OCI-LY1 (cell line): ENCODE measurements at regions not wholly inside any gene's neighbourhood (a gene's known extent, or its start where the extent isn't known, plus 50 kb on each side); places are given as distances from the start of the nearest gene placed in this dataset.

ENCODE experiments used
- H2AFZ ChIP-seq: fragments of 200-600 bp; sonication (generic), shearing (Covaris generic); 2 replicates; pipeline ENCODE4 v1.6.0; 2014; ENCODE audit warnings: antibody characterized with exemption, mild to moderate bottlenecking, low read length
- H3F3A ChIP-seq: fragments of 200-600 bp; sonication (generic), shearing (Covaris generic); 2 replicates; pipeline ENCODE4 v1.6.0; 2014; ENCODE audit warnings: mild to moderate bottlenecking, antibody characterized with exemption, low read length, moderate library complexity; ENCODE audit not compliant: insufficient read depth
- H3K27ac ChIP-seq: fragments of 200-600 bp; sonication (generic); 2 replicates; pipeline ENCODE4 v1.5.1; 2014; ENCODE audit warnings: low read length, mixed run types, mild to moderate bottlenecking, low read depth; ENCODE audit not compliant: poor library complexity, severe bottlenecking
- H3K27me3 ChIP-seq: fragments of 200-600 bp; sonication (generic); 2 replicates; pipeline ENCODE4 v1.6.0; 2014; ENCODE audit warnings: antibody characterized with exemption, mild to moderate bottlenecking, low read length, moderate library complexity; ENCODE audit not compliant: insufficient read depth
- H3K36me3 ChIP-seq: fragments of 200-600 bp; sonication (generic); 2 replicates; pipeline ENCODE4 v1.6.1; 2014; ENCODE audit warnings: mild to moderate bottlenecking, antibody characterized with exemption, low read length, moderate library complexity, mixed read lengths; ENCODE audit not compliant: insufficient read depth
- H3K4me1 ChIP-seq: fragments of 200-600 bp; sonication (generic); 2 replicates; pipeline ENCODE4 v1.5.1; 2014; ENCODE audit warnings: mild to moderate bottlenecking, low read length, moderate library complexity; ENCODE audit not compliant: insufficient read depth, severe bottlenecking
- H3K4me2 ChIP-seq: fragments of 200-600 bp; sonication (generic), shearing (Covaris generic); 2 replicates; pipeline ENCODE4 v1.6.1; 2014; ENCODE audit warnings: low read length
- H3K4me3 ChIP-seq: fragments of 200-600 bp; sonication (generic); 2 replicates; pipeline ENCODE4 v1.5.1; 2014; ENCODE audit warnings: low read length, low read depth, mild to moderate bottlenecking, mixed read lengths; ENCODE audit not compliant: poor library complexity, severe bottlenecking
- H3K79me2 ChIP-seq: fragments of 200-600 bp; shearing (Covaris generic); 2 replicates; pipeline ENCODE4 v1.6.1; 2016; ENCODE audit warnings: mixed run types, low read length, mixed read lengths; ENCODE audit not compliant: insufficient read depth
- H3K9ac ChIP-seq: fragments of 200-600 bp; sonication (generic), shearing (Covaris generic); 2 replicates; pipeline ENCODE4 v1.6.1; 2014; ENCODE audit warnings: mild to moderate bottlenecking, low read length, mixed read lengths
- H3K9me2 ChIP-seq: fragments of 200-600 bp; sonication (generic), shearing (Covaris generic); 2 replicates; pipeline ENCODE4 v1.6.1; 2014; ENCODE audit warnings: low read depth, mild to moderate bottlenecking, low read length, mixed read lengths
- H3K9me3 ChIP-seq: fragments of 200-600 bp; shearing (Covaris generic); 2 replicates; pipeline ENCODE4 v1.6.1; 2014; ENCODE audit warnings: low read length, mixed read lengths
- H4K20me1 ChIP-seq: fragments of 200-600 bp; sonication (generic), shearing (Covaris generic); 2 replicates; pipeline ENCODE4 v1.6.0; 2016; ENCODE audit warnings: mild to moderate bottlenecking, low read length; ENCODE audit not compliant: insufficient read depth
- CTCF ChIP-seq: fragments of 200-600 bp; sonication (generic), shearing (Covaris generic); IDR thresholded peaks from 2 replicates; pipeline ENCODE4 v1.5.1; 2017; ENCODE audit warnings: mild to moderate bottlenecking, antibody characterized with exemption, low read length, moderate library complexity, mixed read lengths
- EZH2 ChIP-seq: fragments of 200-600 bp; sonication (generic), shearing (Covaris generic); IDR thresholded peaks from 2 replicates; pipeline ENCODE4 v1.8.0; 2017; ENCODE audit warnings: borderline replicate concordance, mixed run types, mild to moderate bottlenecking, antibody characterized with exemption, low read length, moderate library complexity, mixed read lengths

GRCh38 chr18:30763902-30764350 is 278.6 kb downstream of the DSC3 start:
- Histone ChIP-seq H3K4me1 (no peaks in the 10 kb centered on the region), H3K9me3 (no peaks in the 10 kb centered on the region), H3K27me3 (no peaks in the 10 kb centered on the region), H3K9me2 (no peaks in the 10 kb centered on the region), H3K9ac (no peak overlapping the region), H2AFZ (no peak overlapping the region), H3F3A (no peaks in the 10 kb centered on the region), H3K4me3 (no peak overlapping the region), H3K27ac (no peak overlapping the region), H3K79me2 (no peaks in the 10 kb centered on the region), H3K4me2 (no peak overlapping the region), H4K20me1 (no peaks in the 10 kb centered on the region), H3K36me3 (no peaks in the 10 kb centered on the region)
- TF ChIP-seq CTCF, result no peak
- TF ChIP-seq EZH2, result no peak

- H3K27me3 ChIP-seq, result no peaks in the 10 kb centered on the region
- no peak overlapping the region for H3K27ac ChIP-seq
- H3K4me1 ChIP-seq, result no peaks in the 10 kb centered on the region
- H3K79me2 ChIP-seq, result no peaks in the 10 kb centered on the region
- no peak overlapping the region for H3K4me3 ChIP-seq
- no peak overlapping the region for H3K4me2 ChIP-seq
- H3K36me3 ChIP-seq, result no peaks in the 10 kb centered on the region
- no peaks in the 10 kb centered on the region for H3K9me3 ChIP-seq
- no peak overlapping the region for H2AFZ ChIP-seq
- H3K9me2 ChIP-seq, result no peaks in the 10 kb centered on the region
- no peak overlapping the region for H3K9ac ChIP-seq
- no peaks in the 10 kb centered on the region for H3F3A ChIP-seq
- H4K20me1 ChIP-seq, result no peaks in the 10 kb centered on the region
- TF ChIP-seq CTCF (no peak), EZH2 (no peak)
These were observed 287.7 kb downstream of the DSC3 start for GRCh38 chr18:30754846-30755245.

- Histone ChIP-seq H2AFZ (no peak overlapping the region), H3K4me1 (no peaks in the 10 kb centered on the region), H3K4me2 (no peak overlapping the region), H3K27me3 (no peaks in the 10 kb centered on the region), H3K79me2 (no peaks in the 10 kb centered on the region), H3K9ac (no peak overlapping the region), H4K20me1 (no peaks in the 10 kb centered on the region), H3K4me3 (no peak overlapping the region), H3K9me3 (no peaks in the 10 kb centered on the region), H3K27ac (no peak overlapping the region), H3K36me3 (no peaks in the 10 kb centered on the region), H3K9me2 (no peaks in the 10 kb centered on the region), H3F3A (no peaks in the 10 kb centered on the region)
- TF ChIP-seq EZH2, result no peak
- TF ChIP-seq CTCF, result no peak
These were observed 294.0 kb downstream of the DSC3 start for GRCh38 chr18:30748541-30748940.
